ENCODE measurements at regions not wholly inside any gene's neighbourhood (a gene's known extent, or its start where the extent isn't known, plus 50 kb on each side); places are given as distances from the start of the nearest gene placed in this dataset.

DNA sequence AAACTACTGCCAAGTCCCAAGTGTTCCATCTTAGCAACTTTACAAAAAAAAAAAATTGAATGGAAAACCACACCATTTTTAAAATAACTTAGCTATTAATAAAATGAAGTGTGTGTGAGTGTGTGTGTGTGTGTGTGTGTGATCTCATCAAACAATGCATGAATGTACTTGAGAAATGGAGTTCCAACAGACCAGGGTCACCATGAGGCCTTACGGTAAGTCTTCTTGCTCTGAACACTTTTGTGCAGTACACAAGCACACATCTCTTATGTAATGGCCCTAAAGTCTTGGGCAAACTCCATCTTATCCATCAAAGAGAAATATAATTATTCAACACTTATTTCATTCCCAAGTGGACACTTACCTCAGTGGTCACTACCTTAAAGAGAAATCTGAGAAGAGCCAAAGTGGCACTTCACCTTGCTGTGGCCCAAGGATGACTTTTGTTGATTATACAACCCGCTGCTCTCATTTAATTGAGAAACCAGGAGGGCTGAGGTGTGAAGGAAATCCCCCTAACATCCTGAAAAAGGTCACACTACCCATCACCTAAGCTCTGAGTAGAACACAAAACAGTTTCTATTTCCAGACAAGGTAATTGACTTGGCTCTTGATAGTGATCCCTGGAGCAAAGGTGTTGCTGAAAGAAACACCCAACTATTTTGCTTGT lies 96.5 kb upstream of the PRDX4 start:
- DNase-seq (ENCODE audit: low spot score in 2 of 2) (no peak), ATAC-seq (ENCODE audit: low read depth) (no peak)
- Mint-ChIP-seq H3K9me3 (no peaks in the 10 kb centered on the region), H3K4me3 (no peak overlapping the region), H3K4me1 (no peaks in the 10 kb centered on the region), H3K27ac (no peak overlapping the region), H3K27me3 (peaks cover 1% of the 10 kb centered on the region), H3K36me3 (no peaks in the 10 kb centered on the region)

DNA sequence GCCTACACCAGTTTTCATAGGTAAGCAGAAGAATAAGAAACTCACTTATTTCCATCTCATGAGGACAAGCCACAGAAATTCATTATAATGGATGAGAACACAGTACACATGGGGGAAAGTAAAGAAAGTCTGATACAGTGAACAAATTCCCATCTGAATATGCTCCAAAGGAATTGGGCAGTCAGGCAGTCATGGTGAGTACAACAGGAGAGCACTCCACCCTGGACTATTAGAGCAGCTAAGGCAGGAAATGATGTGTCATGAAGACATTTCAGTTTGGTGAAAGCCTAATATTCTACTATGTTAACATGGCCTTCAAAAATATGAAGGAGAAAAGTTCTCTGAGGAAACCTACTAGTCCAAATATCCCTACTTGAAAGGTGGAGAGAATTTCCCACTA lies 92.0 kb upstream of the PRDX4 start:
- H3K27ac Mint-ChIP-seq, result no peak overlapping the region
- DNase-seq (ENCODE audit: low spot score in 2 of 2) (no peak), ATAC-seq (ENCODE audit: low read depth) (no peak)
- H3K36me3 Mint-ChIP-seq, result no peaks in the 10 kb centered on the region
- H3K4me3 Mint-ChIP-seq, result no peak overlapping the region
- no peaks in the 10 kb centered on the region for H3K4me1 Mint-ChIP-seq
- H3K9me3 Mint-ChIP-seq, result no peaks in the 10 kb centered on the region
- no peaks in the 10 kb centered on the region for H3K27me3 Mint-ChIP-seq

DNA sequence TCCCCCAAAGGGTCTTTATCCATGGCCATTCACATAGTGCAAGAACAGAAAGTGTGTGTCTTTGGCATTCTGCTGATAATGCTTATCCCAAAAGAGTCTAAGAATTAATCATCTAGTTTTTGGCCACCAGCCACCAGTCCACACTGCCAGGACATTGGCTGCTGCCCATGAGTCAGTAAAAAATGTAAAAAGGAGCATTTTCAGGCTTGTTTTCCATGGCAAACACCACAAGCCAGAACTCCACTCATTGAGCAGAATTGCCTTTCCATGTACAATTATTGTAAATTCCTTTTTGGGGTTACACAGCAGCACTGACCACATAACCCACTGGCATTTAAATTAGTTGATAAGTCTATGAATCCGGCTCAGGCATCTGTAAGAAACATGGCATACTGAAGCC lies 89.2 kb upstream of the PRDX4 start:
- ATAC-seq (ENCODE audit: low read depth), result no peak
- Mint-ChIP-seq H3K9me3 (no peaks in the 10 kb centered on the region), H3K4me1 (no peaks in the 10 kb centered on the region), H3K36me3 (no peaks in the 10 kb centered on the region), H3K4me3 (no peak overlapping the region), H3K27ac (no peak overlapping the region), H3K27me3 (no peaks in the 10 kb centered on the region)
- no peak for DNase-seq (ENCODE audit: low spot score in 2 of 2)

DNA sequence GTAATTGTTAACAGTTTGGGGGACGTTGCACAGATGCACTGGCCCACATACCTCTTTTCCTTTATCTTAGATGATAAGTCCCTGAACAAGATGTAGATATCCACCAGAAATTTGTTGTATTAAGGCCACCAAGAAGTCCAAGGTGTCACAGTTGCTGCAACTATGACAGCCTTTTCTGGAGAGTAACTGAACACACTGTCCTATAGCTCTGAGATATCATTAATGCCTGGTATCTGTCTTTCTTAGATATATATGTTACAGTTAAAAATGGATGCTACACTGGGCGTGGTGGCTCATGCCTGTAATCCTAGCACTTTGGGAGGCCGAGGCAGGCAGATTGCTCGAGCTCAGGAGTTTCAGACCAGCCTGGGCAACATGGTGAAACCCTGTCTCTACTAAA lies 77.8 kb upstream of the PRDX4 start:
- no peak overlapping the region for H3K4me3 Mint-ChIP-seq
- ATAC-seq (ENCODE audit: low read depth), result no peak
- no peaks in the 10 kb centered on the region for H3K9me3 Mint-ChIP-seq
- H3K27me3 Mint-ChIP-seq, result no peaks in the 10 kb centered on the region
- no peak overlapping the region for H3K27ac Mint-ChIP-seq
- no peaks in the 10 kb centered on the region for H3K36me3 Mint-ChIP-seq
- H3K4me1 Mint-ChIP-seq, result no peaks in the 10 kb centered on the region
- no peak for DNase-seq (ENCODE audit: low spot score in 2 of 2)

DNA sequence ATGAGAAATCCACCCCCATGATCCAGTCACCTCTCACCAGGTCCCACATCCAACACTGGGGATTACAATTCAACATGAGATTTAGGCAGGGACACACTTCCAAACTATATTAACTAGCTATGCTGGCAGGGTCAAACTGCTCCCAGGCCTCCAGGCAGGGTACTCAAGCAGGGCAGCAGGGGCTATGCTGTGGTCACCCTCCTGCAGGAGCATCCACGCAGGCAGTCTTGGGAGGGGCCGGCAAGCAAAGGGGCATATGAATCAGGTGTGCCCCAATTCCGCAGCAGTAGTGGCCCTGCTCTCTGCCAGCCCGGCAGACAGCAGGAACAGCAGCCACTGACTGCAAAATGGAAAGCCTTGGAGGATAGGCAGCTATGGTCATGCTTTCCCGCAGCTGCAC lies 74.6 kb upstream of the PRDX4 start:
- no peak for DNase-seq (ENCODE audit: low spot score in 2 of 2)
- Mint-ChIP-seq H3K4me1 (no peaks in the 10 kb centered on the region), H3K36me3 (no peaks in the 10 kb centered on the region), H3K4me3 (no peak overlapping the region), H3K27me3 (no peaks in the 10 kb centered on the region), H3K27ac (no peak overlapping the region), H3K9me3 (no peaks in the 10 kb centered on the region)
- ATAC-seq (ENCODE audit: low read depth), result no peak

DNA sequence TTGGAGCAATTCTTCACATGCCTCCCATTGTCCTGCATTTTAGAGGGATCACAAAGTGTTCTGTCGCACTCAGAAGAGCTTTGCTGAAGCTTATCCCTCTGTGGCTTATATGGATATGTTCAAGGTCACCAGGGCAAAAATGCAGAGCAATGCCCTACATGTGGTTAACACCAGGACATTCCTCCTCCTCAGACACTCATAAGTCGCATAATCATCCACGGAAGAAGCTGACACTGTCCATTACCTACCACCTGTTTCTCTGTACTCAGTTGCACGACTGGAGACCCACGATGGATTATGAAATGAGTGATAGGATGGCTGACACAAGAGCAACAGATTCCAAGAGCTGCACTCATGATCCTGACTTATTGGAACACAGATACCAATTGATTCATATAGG lies 68.7 kb upstream of the PRDX4 start:
- no peaks in the 10 kb centered on the region for H3K36me3 Mint-ChIP-seq
- H3K4me1 Mint-ChIP-seq, result peaks cover 4% of the 10 kb centered on the region
- ATAC-seq (ENCODE audit: low read depth) (no peak), DNase-seq (ENCODE audit: low spot score in 2 of 2) (no peak)
- H3K27me3 Mint-ChIP-seq, result no peaks in the 10 kb centered on the region
- H3K27ac Mint-ChIP-seq, result no peak overlapping the region
- H3K4me3 Mint-ChIP-seq, result no peak overlapping the region
- H3K9me3 Mint-ChIP-seq, result no peaks in the 10 kb centered on the region

DNA sequence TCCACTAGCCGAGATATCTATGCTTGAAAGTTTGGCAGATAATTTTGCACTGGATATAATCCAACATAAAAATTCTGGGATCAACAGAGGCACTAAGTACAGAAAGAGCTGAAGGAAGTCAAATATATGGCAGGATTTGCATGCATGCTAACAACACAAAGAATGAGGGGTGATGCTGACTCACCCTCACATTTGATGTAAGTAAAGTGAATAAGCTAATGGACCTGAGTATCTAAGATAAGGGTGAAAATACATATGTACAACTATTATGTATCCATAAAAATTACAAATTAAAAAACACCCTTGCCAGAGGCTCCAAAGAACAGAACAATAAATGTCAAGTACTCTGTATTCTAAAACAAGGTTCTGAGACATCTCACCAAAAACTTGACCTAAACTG lies 63.8 kb upstream of the PRDX4 start:
- Mint-ChIP-seq H3K27me3 (no peaks in the 10 kb centered on the region), H3K36me3 (no peaks in the 10 kb centered on the region), H3K9me3 (no peaks in the 10 kb centered on the region), H3K27ac (no peak overlapping the region), H3K4me3 (no peak overlapping the region), H3K4me1 (peaks cover 4% of the 10 kb centered on the region)
- ATAC-seq (ENCODE audit: low read depth), result no peak
- DNase-seq (ENCODE audit: low spot score in 2 of 2), result no peak

DNA sequence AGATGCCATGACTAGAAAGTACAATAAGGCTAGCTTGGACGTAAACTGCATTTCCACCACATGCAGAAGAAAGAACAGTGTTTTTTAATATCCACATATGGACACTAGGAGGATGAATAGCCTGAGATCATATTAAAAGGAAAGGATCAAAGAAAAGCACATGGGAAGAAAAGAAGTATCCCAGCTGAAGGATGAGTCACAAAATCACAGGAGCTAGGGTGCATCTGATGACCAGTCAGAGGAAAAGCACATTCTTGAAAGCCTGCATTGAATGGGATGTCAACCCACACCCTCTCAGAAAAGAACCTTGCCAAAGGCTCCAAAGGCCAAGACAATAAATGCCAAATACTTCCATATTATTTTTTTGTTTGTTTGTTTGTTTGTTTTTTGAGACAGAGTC lies 56.8 kb upstream of the PRDX4 start:
- Mint-ChIP-seq H3K27me3 (no peaks in the 10 kb centered on the region), H3K4me3 (no peak overlapping the region), H3K36me3 (no peaks in the 10 kb centered on the region), H3K4me1 (no peaks in the 10 kb centered on the region), H3K9me3 (no peaks in the 10 kb centered on the region), H3K27ac (no peak overlapping the region)
- DNase-seq (ENCODE audit: low spot score in 2 of 2), result no peak
- no peak for ATAC-seq (ENCODE audit: low read depth)

- Mint-ChIP-seq H3K27ac (no peak overlapping the region), H3K9me3 (no peaks in the 10 kb centered on the region), H3K4me3 (no peak overlapping the region), H3K4me1 (no peaks in the 10 kb centered on the region), H3K36me3 (no peaks in the 10 kb centered on the region), H3K27me3 (no peaks in the 10 kb centered on the region)
- ATAC-seq (ENCODE audit: low read depth), result no peak
- no peak for DNase-seq (ENCODE audit: low spot score in 2 of 2)
Measured at GRCh38 chrX:23612846-23613245, 54.4 kb upstream of the PRDX4 start.

DNA sequence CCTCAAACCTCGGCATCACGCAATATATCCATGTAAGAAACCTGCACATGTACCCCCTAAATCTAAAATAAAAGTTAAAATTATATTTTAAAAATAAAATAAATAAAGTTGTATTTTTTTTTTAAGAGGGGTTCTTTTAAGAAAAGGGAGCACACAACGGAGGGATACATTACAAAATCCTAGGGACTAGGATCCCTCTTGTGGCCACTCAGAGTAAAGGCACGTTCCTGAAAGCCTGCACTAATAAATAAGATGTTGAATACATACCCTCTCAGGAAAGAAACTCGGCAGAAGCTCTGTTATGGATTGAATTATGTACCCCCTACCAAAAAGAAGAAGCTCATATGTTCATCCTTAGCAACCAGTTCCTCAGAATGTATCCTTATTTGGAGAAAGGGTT lies 50.9 kb upstream of the PRDX4 start:
- no peak for ATAC-seq (ENCODE audit: low read depth)
- DNase-seq (ENCODE audit: low spot score in 2 of 2), result no peak
- H3K4me1 Mint-ChIP-seq, result no peaks in the 10 kb centered on the region
- H3K4me3 Mint-ChIP-seq, result no peak overlapping the region
- H3K36me3 Mint-ChIP-seq, result no peaks in the 10 kb centered on the region
- no peak overlapping the region for H3K27ac Mint-ChIP-seq
- H3K9me3 Mint-ChIP-seq, result no peaks in the 10 kb centered on the region
- H3K27me3 Mint-ChIP-seq, result no peaks in the 10 kb centered on the region

All from memory B cell (primary cell).